OCI-LY7 (cell line): ENCODE measurements at regions not wholly inside any gene's neighbourhood (a gene's known extent, or its start where the extent isn't known, plus 50 kb on each side); places are given as distances from the start of the nearest gene placed in this dataset.

ENCODE experiments used
- BruUV-seq: library from RNA; stranded (reverse); fragments of 400-500 nt; replicated peaks from 2 replicates; lab custom pipeline; 2021; lab: Mats Ljungman, UMichigan
- CTCF ChIA-PET: fragments of 300-600 bp; sonication (Branson Sonifier 250); formaldehyde crosslinking; loops from one replicate; lab custom pipeline; 2022; ENCODE audit warnings: antibody characterized with exemption; ENCODE audit not compliant: unreplicated experiment; lab: Charles Lee
- POLR2A ChIA-PET: fragments of 300-600 bp; sonication (Branson Sonifier 250); formaldehyde crosslinking; loops from one replicate; lab custom pipeline; 2022; ENCODE audit warnings: antibody characterized with exemption; lab: Charles Lee
- DNase-seq: peaks from one replicate; pipeline ENCODE4 v3.0.0-alpha.2; 2015; ENCODE audit warnings: low spot score
- H2AFZ ChIP-seq: fragments of 200-600 bp; sonication (generic), shearing (Covaris generic); 2 replicates; pipeline ENCODE4 v1.6.1; 2014; ENCODE audit warnings: mild to moderate bottlenecking, antibody characterized with exemption, low read length, moderate library complexity
- H3K27ac ChIP-seq: fragments of 200-600 bp; sonication (generic); 2 replicates; pipeline ENCODE4 v1.5.1; 2014; ENCODE audit warnings: mixed run types, low read depth, mild to moderate bottlenecking, moderate library complexity, low read length, inconsistent platforms; ENCODE audit not compliant: poor library complexity, severe bottlenecking
- H3K36me3 ChIP-seq: fragments of 200-600 bp; sonication (generic); 2 replicates; pipeline ENCODE4 v1.6.1; 2014; ENCODE audit warnings: mild to moderate bottlenecking, antibody characterized with exemption, low read length, moderate library complexity, mixed read lengths; ENCODE audit not compliant: insufficient read depth
- H3K4me1 ChIP-seq: fragments of 200-600 bp; sonication (generic); 2 replicates; pipeline ENCODE4 v1.5.1; 2014; ENCODE audit warnings: mild to moderate bottlenecking, low read length; ENCODE audit not compliant: insufficient read depth, poor library complexity, severe bottlenecking
- H3K4me2 ChIP-seq: fragments of 200-600 bp; sonication (generic); 2 replicates; pipeline ENCODE4 v1.6.1; 2014; ENCODE audit warnings: mild to moderate bottlenecking, low read length
- H3K4me3 ChIP-seq: fragments of 200-600 bp; sonication (generic); 2 replicates; pipeline ENCODE4 v1.5.1; 2014; ENCODE audit warnings: mild to moderate bottlenecking, low read depth, low read length; ENCODE audit not compliant: poor library complexity, severe bottlenecking
- H3K79me2 ChIP-seq: fragments of 200-600 bp; sonication (generic); 2 replicates; pipeline ENCODE4 v1.6.1; 2016; ENCODE audit warnings: low read depth, mild to moderate bottlenecking, low read length, moderate library complexity, mixed read lengths; ENCODE audit not compliant: insufficient read depth
- H3K9me2 ChIP-seq: fragments of 200-600 bp; sonication (generic); 2 replicates; pipeline ENCODE4 v1.6.1; 2016; ENCODE audit warnings: mild to moderate bottlenecking, low read length, mixed read lengths; ENCODE audit not compliant: insufficient read depth
- H3K9me3 ChIP-seq: fragments of 200-600 bp; sonication (generic); 2 replicates; pipeline ENCODE4 v1.6.1; 2014; ENCODE audit warnings: mild to moderate bottlenecking, mixed run types, low read length, mixed read lengths
- H4K20me1 ChIP-seq: fragments of 200-600 bp; sonication (generic); 2 replicates; pipeline ENCODE4 v1.6.1; 2014; ENCODE audit warnings: mild to moderate bottlenecking, antibody characterized with exemption, low read length, moderate library complexity, mixed read lengths; ENCODE audit not compliant: insufficient read depth
- CTCF ChIP-seq: fragments of 200-600 bp; sonication (generic); conservative IDR thresholded peaks from 2 replicates; pipeline ENCODE4 v1.5.1; 2014; ENCODE audit warnings: mild to moderate bottlenecking, antibody characterized with exemption, low read length, moderate library complexity, mixed read lengths
- EZH2phosphoT487 ChIP-seq: fragments of 200-600 bp; sonication (generic); IDR thresholded peaks from 2 replicates; pipeline ENCODE4 v1.6.1; 2018; ENCODE audit warnings: low read depth, borderline replicate concordance, mild to moderate bottlenecking, mixed run types, antibody characterized with exemption, low read length, moderate library complexity, mixed read lengths
- intact Hi-C: fragments of 100-400 bp; cut with micrococcal nuclease; formaldehyde crosslinking; loops from one replicate; pipeline ENCODE4 v1.10.0; 2022; ENCODE audit not compliant: unreplicated experiment

- Histone ChIP-seq H2AFZ (no peak overlapping the region), H3K4me3 (no peak overlapping the region), H3K36me3 (no peaks in the 10 kb centered on the region), H3K9me3 (no peaks in the 10 kb centered on the region), H3K79me2 (no peaks in the 10 kb centered on the region), H3K9me2 (no peaks in the 10 kb centered on the region), H3K27ac (no peak overlapping the region), H3K4me1 (no peaks in the 10 kb centered on the region), H4K20me1 (no peaks in the 10 kb centered on the region), H3K4me2 (no peak overlapping the region)
- TF ChIP-seq CTCF (no peak), EZH2phosphoT487 (no peak)
- CTCF ChIA-PET: no interaction called here
- POLR2A ChIA-PET: no interaction called here
- BruUV-seq: no TSS peak
- intact Hi-C loops: no loop called here
- no peak for DNase-seq
Observed at GRCh38 chr11:69394869-69395246, 86.6 kb upstream of the LINC01488 start.

- Histone ChIP-seq H3K9me2 (no peaks in the 10 kb centered on the region), H3K4me2 (no peak overlapping the region), H3K36me3 (no peaks in the 10 kb centered on the region), H3K4me1 (no peaks in the 10 kb centered on the region), H3K27ac (no peak overlapping the region), H3K9me3 (no peaks in the 10 kb centered on the region), H3K79me2 (no peaks in the 10 kb centered on the region), H4K20me1 (no peaks in the 10 kb centered on the region), H2AFZ (no peak overlapping the region), H3K4me3 (no peak overlapping the region)
- DNase-seq: no peak
- TF ChIP-seq CTCF: no peak
- no peak for TF ChIP-seq EZH2phosphoT487
- POLR2A ChIA-PET: no interaction called here
- CTCF ChIA-PET: no interaction called here
- BruUV-seq: no TSS peak
- intact Hi-C loops: no loop called here
Observed at GRCh38 chr11:69395287-69395686, 86.2 kb upstream of the LINC01488 start.

- Histone ChIP-seq H4K20me1 (no peaks in the 10 kb centered on the region), H3K4me2 (no peak overlapping the region), H3K9me3 (no peaks in the 10 kb centered on the region), H3K4me1 (no peaks in the 10 kb centered on the region), H2AFZ (no peak overlapping the region), H3K27ac (no peak overlapping the region), H3K79me2 (no peaks in the 10 kb centered on the region), H3K4me3 (no peak overlapping the region), H3K36me3 (no peaks in the 10 kb centered on the region), H3K9me2 (no peaks in the 10 kb centered on the region)
- intact Hi-C loops: no loop called here
- TF ChIP-seq CTCF (no peak), EZH2phosphoT487 (no peak)
- no peak for DNase-seq
- CTCF ChIA-PET: no interaction called here
- BruUV-seq: no TSS peak
- POLR2A ChIA-PET: no interaction called here
Observed at GRCh38 chr11:69396051-69396947, 85.2 kb upstream of the LINC01488 start.
